Hypothalamus (tissue), 51 donors: ENCODE measurements at regions not wholly inside any gene's neighbourhood (a gene's known extent, or its start where the extent isn't known, plus 50 kb on each side); places are given as distances from the start of the nearest gene placed in this dataset.
"Not testable (repeated sequence)": the region's sequence is repeated elsewhere in the genome, so short reads cannot be mapped to it uniquely, and the experiment has no call there.

ENCODE experiments used
- DNase-seq, 51 donors: peaks; one replicate each; lab custom pipeline; 2025; lab: John Stamatoyannopoulos, UW

DNA sequence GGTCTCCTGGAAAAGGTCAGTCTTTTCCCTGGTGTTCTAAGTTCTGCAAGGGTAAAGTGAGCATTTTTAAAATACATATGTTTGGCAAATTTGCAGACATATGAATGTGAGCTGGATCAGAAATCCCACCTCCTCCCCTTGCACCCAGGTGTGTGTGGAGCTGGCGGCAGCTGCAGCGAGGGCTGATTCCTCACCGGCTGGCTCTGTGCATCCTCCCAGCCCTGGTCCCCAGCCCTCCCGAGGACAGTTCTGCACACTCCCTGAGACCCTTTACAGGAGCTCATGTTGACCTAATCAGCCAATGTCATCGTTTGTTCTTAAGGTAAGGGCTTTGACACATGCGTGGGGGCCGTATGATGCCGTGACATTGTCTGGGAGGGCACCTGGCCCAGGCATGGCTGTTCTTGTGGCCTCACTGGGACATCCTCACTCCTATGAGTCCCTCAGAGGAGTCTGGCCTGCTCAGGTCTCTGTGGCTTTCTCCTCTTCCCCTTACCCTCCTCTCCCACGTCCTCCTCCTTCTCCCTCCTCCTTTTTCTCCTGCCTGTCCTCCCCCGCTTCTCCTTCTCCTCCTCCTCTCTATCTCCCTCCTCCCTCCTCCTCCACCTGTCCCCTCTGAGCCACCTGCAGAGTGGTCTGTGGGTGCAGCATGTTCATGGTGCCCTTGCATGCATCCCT, 289.2 kb upstream of the SFSWAP start:
- DNase-seq: no peak

DNA sequence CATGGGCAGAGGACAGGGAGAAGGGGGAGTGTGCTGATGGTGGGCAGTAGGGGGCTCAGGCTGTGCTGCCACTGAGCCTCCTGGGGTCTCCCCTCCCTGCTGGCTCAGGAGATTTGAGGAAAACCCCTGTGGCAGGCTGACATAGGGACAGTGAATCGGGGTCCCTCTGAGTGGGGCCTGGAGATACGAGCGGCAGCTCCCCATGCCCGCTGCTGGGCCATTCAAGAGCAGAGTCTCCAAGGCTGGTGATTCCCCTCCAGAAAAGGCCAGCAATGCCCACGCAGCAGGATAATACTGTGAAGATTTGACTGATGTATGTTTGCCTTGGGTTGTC, 288.7 kb upstream of the SFSWAP start:
- DNase-seq: no peak

DNA sequence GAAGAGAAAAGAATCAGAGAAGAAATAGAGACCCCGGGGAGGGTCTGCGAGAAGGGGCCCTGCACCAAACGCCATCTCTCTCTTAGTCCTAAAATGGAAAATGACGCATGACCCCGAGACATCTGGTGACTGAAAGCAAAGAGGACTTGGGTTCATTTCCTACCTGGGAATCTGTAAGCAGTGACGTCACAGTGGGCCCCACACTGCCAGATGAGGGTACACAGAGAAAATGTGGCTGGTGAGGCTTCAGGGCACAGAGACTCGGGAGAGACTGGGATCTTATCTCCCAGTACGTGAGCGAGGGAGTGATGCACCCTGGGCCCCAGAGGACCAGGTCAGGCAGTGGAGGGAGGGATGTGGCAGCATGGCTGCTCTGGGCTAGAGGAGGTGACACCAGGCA, 288.1 kb upstream of the SFSWAP start:
- no peak for DNase-seq

DNA sequence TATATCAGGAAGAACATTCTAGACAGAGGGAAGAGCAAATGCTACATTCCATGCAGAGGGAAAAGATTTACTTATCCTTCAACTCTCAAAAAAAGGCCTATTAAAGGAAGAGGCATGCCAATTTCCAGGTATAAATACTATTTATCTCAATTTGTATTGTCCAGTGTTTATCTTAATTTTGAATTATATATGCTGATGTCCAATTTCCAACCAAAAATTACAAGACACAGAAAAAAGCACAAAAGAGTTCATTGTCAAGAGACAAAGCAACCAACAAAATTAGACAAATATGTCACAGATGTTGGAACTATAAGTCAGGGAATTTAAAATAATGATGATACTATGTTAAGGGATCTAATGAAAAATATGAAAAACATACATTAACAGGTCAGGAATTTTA, 286.6 kb upstream of the SFSWAP start:
- no peak for DNase-seq

DNA sequence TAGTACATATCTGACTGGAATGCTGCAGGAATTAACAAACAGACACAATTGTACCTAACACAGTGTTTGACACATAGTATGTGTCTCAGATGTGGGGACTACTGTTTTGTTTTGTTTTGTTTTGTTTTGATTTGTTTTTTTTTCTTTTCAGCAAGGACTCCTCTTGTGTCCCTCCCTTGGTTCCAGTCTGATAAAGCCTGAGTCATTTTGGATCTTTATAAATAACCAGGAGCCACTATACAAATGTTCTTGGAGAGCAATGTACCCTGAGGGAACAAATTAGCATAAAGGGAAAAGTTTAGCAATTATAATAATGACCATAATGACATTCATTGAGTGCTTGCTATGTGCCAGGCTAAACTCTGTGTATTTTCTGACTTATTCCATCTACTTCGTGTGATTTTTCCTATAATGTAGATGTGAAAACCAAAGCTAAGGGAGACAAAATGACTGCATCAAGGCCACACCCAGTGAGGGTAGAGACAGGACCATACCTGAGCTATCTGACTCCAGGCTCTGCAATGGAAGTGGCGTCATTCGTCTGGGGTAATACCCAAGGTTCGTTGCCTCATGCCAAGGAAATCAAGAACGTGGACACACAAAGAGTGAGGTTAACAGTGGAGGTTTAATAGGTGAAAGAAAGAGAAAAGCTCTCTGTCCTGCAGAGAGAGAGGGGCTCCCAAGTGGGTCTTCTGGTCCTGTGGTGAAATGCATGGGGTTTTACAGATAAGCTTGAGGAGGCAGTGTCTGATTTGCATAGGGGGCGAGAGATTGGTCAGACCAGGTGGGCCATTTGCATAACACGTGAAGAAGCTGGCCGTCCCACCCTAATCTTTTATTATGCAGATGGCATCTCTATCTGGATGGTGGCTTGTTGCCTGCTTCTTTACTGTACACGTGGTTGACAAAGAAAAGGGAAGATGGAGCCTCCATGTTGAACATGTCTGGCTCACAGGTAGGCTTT, 285.5 kb upstream of the SFSWAP start:
- DNase-seq: no peak

DNA sequence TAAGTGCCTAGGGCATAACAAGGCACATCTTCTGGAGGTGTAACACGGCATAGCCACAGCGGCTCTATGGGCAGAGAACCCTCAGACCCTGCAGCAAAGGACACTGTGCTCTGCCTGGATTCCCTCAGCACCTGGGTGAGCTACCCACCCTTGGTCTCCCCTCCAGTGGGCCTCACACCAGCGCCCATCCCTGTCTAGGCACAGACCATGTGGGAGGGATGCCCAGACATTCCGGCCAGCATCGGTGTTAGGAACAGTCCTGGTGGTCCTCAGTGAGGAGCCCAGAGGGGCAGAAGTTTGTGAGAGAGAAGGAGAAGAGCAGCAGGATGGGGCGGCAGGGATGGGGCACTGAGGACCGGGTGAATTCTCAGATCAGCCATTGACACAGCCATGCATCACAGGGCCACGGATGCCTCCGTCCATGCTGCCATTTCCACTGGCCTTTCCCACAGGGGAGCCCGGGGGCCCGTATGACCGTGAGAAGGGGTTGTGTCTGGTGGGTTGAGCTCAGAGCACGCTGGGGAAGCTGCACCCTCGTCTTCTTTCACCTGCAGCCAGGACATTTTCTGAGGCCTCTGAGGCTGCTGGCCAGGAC, 282.7 kb upstream of the SFSWAP start:
- no peak for DNase-seq

DNA sequence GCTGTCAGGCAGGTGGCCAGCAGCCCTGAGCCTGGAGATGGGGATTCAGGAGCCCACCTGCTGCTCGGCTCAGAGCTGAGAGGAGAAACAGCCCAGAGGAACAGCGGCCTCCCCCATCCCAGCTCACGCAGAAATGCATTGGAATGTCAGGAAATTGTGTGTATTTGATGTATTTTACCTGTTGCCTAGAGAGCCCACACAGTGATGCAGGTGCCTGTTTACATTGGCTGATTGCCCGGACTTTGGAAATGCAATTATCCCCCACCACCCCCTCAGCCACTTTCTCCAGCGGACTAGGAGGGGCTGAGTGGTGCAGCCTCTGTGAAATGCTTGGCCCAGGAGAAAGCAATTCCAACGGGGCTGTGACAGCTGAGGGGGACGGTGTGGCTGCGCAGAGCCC, 281.7 kb upstream of the SFSWAP start:
- not testable (repeated sequence) for DNase-seq

DNA sequence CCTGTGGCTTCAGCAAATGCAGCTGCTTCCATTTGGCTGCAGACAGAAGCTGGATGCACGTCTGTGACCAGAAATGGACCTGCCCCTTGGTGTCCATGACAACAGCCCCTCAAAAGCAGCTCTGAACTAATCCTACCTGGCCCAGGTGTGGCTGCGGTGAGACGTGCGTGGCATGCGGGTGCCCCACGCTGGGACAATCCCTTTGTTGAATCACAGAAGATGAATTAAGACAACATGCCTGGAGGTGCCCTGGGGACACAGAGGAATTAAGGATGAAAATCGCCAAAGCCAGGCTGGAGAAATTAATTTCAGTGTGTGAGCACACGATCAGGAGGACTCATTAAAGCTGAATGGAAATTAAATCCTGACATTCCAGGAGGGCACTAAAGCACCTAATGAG, 281.2 kb upstream of the SFSWAP start:
- DNase-seq: not testable (repeated sequence)

DNA sequence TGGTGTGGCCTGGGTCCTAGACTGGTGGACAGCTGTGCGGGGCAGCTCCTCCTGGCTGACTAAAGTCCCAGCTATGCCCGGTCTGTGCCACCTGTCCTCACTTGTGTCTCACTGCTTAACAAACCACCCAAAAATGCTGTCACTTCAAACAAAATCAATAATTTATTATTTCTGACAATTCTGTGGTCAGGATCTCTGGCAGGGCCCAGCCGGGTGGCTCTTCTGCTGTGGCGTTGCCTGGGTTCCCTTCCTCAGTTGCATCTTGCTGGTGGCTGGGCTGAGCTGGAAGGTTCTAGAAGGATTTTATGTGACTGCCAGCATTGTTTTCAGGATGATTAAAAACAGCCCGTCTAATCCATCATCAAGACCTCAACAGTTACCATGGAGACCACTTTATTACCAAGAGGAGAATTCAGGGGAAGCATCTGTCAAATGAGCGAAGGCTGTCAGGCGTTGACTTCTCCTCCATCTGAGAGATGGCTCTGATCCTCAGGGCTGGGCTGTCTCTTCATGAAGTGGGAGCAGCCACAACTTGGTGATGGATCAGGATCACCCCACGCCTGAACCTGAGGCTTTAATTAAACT, 280.6 kb upstream of the SFSWAP start:
- DNase-seq: no peak

DNA sequence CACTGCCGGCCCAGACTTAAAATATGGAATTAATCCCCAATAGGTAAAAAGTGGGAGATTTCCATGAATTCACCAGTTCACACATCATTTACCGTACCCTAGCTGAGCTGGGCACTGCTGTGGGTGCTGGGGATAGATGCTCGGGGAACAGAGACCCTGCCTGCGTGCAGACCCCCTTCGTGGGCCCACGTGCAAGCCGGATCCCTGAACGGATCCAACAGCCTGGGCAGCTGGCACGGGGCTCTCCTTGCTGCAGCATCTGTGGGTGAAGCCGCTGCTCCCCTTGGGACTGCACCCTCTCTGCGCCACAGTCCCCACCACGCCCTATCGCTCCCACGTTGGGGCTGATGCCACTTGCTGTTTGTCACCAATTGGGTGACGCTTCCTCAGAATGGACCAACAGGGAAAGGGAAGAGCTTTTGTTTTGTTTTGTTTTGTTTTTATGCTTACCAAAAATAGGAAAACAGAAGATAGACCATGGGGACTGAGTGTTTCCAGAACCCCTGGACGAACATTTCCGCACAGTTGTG, 279.7 kb upstream of the SFSWAP start:
- DNase-seq: not testable (repeated sequence)

DNA sequence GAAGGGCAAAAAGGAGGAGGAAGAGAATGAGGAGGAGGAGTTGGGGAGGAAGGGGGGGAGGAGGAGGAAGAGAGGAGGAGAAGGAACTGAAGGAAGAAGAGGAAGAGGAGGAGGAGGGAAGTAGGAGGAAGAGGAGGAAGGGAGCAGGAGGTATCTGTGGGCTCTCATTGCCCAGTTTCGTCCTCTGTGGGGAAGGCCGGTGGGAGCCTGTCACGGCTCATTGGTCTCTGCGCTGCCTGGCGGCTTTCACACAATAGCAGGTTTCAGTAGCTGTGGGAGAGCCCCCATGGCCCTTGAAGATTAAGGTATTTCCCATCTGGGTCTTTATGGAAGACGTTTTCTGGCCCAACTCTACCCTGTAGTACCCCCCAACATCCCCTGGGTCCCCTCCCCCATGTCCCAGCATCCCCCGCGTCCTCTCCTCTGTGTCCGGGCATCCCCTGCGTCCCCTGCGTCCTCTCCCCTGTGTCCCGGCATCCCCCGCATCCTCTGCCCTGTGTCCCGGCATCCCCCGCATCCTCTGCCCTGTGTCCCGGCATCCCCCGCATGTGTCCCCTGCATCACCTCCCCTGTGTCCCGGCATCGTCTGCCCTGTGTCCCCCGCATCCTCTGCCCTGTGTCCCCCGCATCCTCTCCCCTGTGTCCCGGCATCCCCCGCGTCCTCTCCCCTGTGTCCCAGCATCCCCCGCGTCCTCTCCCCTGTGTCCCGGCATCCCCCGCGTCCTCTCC, 278.2 kb upstream of the SFSWAP start:
- DNase-seq: no peak

DNA sequence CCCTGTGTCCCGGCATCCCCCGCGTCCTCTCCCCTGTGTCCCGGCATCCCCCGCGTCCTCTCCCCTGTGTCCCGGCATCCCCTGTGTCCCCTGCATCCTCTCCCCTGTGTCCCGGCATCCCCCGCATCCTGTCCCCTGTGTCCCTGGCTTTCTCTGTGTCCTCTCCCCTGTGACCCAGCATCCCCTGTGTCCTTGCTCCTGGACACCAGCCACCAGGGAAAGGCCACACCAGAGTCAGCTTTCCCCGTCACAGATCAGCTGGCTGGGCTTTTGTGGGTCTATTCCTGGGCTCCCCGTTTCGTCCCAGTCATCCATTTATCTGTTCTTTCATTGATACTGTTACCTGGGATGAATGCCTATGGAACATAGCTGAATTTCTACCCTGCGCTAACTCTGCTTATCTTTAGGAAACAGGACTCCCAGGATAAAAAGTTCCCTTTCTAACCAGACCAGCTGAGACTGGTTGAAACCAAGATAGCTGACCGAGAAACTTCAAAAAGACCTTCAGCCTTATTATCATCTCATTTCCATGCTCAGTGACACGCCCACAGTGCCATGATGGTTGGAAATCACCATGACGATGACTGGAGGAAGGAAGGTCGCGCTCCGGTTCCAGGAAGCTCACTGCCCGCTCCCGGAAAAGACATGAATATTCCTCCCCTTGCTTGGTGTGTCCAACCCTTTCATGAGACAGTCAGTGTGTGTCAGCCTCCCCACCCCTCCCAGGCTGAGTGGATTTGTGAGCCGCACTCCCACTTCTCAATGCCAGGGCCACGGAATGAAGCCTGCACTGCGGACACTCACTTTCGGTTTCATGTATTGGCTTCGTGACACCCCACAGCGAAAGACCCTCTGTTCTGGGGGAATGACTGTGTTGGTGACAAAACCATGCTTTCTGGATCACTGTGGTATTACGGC, 276.4 kb upstream of the SFSWAP start:
- no peak for DNase-seq

DNA sequence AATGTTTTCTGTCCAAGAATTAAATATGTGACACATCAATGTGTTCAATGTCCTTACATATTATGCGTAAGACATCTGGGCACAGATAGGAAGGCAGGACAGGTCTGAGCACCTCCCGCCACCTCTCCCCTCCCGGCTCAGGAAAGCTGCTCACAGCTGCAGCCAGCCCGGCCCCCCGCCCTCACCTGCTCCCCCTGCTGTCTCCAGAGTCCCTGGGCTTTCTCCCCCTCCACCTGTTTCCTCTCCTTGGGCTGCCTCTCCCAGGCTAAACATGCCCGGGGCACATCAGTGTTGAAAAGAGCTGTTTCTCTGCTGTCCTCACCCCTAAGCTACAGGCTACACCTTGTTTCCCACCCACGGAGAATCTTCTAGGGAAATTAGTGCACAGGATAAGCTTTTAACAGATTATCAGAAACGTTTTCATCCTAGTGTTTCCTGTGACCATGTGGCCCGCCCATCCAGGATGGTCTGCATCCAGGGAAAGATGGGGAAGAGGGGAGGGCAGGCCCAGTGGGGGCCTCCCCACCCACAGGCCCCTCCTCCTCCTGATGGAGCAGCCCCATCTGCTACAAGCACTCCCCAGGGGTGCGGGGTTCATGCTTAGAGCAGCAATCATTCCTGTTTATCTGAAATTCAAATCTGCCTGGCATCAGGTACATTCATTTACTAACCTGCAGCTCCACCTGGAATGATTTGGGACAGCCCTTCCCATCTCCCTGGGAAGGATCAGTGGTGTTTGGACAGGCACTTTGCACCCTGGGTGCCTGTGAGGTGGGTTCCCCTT, 273.8 kb upstream of the SFSWAP start:
- DNase-seq: no peak

DNA sequence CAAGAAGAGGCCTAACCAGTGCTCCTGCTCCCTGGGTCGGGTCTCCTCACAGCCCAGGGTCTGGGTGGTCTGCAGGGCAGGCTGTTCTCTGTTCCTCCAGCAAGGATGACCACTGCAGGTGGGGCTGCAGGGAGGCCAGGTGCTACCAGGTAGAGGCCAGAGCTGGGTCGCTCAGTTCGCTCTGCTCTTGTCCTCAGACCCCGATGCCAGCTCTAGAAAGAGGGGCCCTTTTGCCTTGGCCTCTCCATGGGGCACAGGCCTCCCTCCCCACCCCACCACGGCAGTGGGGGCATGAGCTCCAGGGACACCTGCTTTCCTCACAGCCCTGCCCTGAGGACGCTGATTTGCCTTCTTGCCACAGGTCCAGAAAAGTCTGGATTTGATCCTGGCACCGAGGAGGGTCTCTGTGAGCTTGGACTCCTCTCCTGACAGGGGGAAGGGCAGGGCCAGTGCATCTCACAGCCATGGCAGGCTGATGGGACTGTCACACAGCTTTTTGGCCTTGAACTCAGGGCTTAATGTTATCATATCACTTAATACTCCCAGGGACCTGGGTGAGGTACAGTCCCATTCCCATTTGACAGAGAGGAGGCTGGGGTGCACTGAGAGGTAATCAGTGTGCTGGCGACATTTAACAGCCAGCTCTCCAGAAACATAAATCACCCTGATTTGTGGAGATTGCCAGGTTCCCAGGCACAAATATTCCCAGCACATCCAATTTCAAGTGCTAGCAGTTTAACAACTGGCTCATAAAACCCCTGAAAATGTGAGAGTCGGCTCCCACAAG, 273.0 kb upstream of the SFSWAP start:
- DNase-seq: no peak

DNA sequence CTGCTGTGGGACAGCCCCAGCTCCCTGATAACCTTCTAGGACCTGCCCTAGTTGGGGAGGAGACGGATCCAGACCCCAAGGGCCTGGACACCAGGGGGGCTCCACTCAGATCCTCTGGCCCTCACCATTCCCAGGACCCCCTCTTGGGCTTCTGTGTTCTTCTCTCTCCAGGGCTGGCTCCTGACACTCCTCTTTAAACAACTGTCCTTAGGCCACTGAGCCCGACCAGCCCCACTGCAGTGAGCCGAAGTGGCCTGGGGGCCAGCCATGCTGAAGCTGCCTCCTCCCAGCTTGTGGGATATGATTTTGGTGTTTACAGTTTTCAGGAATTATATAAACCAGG, 272.4 kb upstream of the SFSWAP start:
- not testable (repeated sequence) for DNase-seq

DNA sequence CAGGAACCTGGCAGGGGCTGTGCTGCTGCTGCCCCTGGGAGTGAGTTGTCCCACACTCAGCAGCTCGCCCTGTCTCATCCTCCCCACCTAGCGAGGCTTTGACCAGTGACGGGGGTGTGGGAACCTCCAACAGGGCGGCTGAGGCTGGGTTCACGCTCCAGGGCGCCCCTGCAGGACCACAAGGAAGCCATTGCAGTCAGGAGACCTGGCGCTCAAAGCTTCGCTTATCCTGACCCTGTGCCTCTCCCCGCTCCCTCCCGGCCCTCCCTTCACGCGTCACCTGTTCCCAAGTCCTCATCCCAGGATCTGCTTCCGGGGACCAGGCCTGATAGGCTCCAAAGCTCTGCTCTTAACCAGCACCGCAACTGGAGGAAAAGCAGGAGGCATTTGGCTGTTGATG, 272.0 kb upstream of the SFSWAP start:
- no peak for DNase-seq

DNA sequence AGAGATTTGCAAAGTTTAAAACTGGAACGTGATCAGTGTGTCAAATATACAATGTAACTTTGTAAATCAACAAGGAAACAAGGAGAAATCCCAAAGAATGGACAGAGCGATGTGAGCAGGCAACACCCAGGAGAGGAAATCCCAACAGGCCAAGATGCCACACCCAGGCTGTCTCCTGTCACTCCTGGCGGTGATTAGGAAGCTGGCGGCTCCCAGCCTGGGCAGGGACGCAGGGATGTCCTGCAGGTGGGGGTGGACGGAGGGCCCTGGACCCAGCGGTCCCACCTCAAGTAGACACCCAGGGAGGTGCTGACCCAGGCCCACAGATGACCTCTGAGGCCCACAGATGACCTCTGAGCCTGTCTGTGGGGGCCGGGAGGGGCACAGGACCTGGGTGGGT, 271.1 kb upstream of the SFSWAP start:
- not testable (repeated sequence) for DNase-seq
